HG03135 (cell line): ENCODE measurements at regions not wholly inside any gene's neighbourhood (a gene's known extent, or its start where the extent isn't known, plus 50 kb on each side); places are given as distances from the start of the nearest gene placed in this dataset.
A peak's percentile ranks its signal among the peaks of the same experiment; 100 is the strongest.
"Not testable (repeated sequence)": the region's sequence is repeated elsewhere in the genome, so short reads cannot be mapped to it uniquely, and the experiment has no call there.

Experiments
- ATAC-seq: cut with Tn5 transposase; IDR thresholded peaks from one replicate; pipeline ENCODE4 v1.9.1; 2021; ENCODE audit warnings: mild to moderate bottlenecking, moderate library complexity; ENCODE audit not compliant: unreplicated experiment

- ATAC-seq = peak; percentile 69
Observed at GRCh38 chr18:22563164-22563583, 145.5 kb upstream of the CTAGE1 start.

GRCh38 chr18:22564036-22564435, 146.3 kb upstream of the CTAGE1 start:
- no peak for ATAC-seq

GRCh38 chr18:22566703-22567420, 149.1 kb upstream of the CTAGE1 start:
- no peak for ATAC-seq

GRCh38 chr18:22567794-22568193, 150.1 kb upstream of the CTAGE1 start:
- ATAC-seq = no peak

- no peak for ATAC-seq
Observed at GRCh38 chr18:22570492-22570891, 152.8 kb upstream of the CTAGE1 start.

- ATAC-seq = no peak
Observed at GRCh38 chr18:22572341-22572740, 154.6 kb upstream of the CTAGE1 start.

GRCh38 chr18:22579271-22579670, 161.6 kb upstream of the CTAGE1 start:
- ATAC-seq = no peak

- ATAC-seq = no peak
Observed at GRCh38 chr18:22585333-22585732, 167.6 kb upstream of the CTAGE1 start.

- no peak for ATAC-seq
Observed at GRCh38 chr18:22585821-22586220, 168.1 kb upstream of the CTAGE1 start.

GRCh38 chr18:22591222-22591621, 173.5 kb upstream of the CTAGE1 start:
- no peak for ATAC-seq

GRCh38 chr18:22594155-22594690, 176.5 kb upstream of the CTAGE1 start:
- ATAC-seq = no peak

GRCh38 chr18:22601481-22601880, 183.8 kb upstream of the CTAGE1 start:
- no peak for ATAC-seq

GRCh38 chr18:22602456-22602855, 184.7 kb upstream of the CTAGE1 start:
- ATAC-seq = not testable (repeated sequence)

GRCh38 chr18:22603902-22604301, 186.2 kb upstream of the CTAGE1 start:
- ATAC-seq = no peak

- ATAC-seq = no peak
Observed at GRCh38 chr18:22604390-22604985, 186.8 kb upstream of the CTAGE1 start.

- no peak for ATAC-seq
Observed at GRCh38 chr18:22604986-22605421, 187.3 kb upstream of the CTAGE1 start.

GRCh38 chr18:22605736-22606135, 188.0 kb upstream of the CTAGE1 start:
- ATAC-seq = no peak

GRCh38 chr18:22606563-22607283, 189.0 kb upstream of the CTAGE1 start:
- no peak for ATAC-seq

GRCh38 chr18:22607284-22607635, 189.5 kb upstream of the CTAGE1 start:
- no peak for ATAC-seq

GRCh38 chr18:22608847-22609246, 191.1 kb upstream of the CTAGE1 start:
- no peak for ATAC-seq

GRCh38 chr18:22609642-22610041, 191.9 kb upstream of the CTAGE1 start:
- ATAC-seq = no peak
